Effector memory CD8-positive, alpha-beta T cell (primary cell): ENCODE measurements at regions not wholly inside any gene's neighbourhood (a gene's known extent, or its start where the extent isn't known, plus 50 kb on each side); places are given as distances from the start of the nearest gene placed in this dataset.

Source experiments
- ATAC-seq: fragments of 150-1000 bp; cut with Tn5 transposase; replicated peaks from 2 replicates; pipeline ENCODE4 v1.10.0; 2021; ENCODE audit warnings: mild to moderate bottlenecking, moderate library complexity
- DNase-seq, 3 experiments: peaks; one replicate each; pipeline ENCODE4 v3.0.0; 2021
- H3K27ac Mint-ChIP-seq, 2 donors: one replicate each; pipeline ENCODE4 v1.8.0; 2022; ENCODE audit warnings: mild to moderate bottlenecking in 2 of 2, mixed read lengths in 2 of 2, moderate library complexity in 2 of 2
- H3K27me3 Mint-ChIP-seq, 2 donors: one replicate each; pipeline ENCODE4 v1.8.0; 2022; ENCODE audit warnings: mixed read lengths in 2 of 2
- H3K36me3 Mint-ChIP-seq: one replicate; pipeline ENCODE4 v1.8.0; 2022; ENCODE audit warnings: mild to moderate bottlenecking, moderate library complexity, mixed read lengths; ENCODE audit not compliant: insufficient read depth
- H3K4me1 Mint-ChIP-seq, 2 donors: one replicate each; pipeline ENCODE4 v1.8.0; 2022; ENCODE audit warnings: low read depth in 2 of 2, mixed read lengths in 2 of 2
- H3K4me3 Mint-ChIP-seq, 2 donors: one replicate each; pipeline ENCODE4 v1.8.0; 2022; ENCODE audit warnings: mild to moderate bottlenecking in 2 of 2, mixed read lengths in 2 of 2, moderate library complexity in 2 of 2
- H3K9me3 Mint-ChIP-seq, 2 donors: one replicate each; pipeline ENCODE4 v1.8.0; 2022; ENCODE audit warnings: mixed read lengths in 2 of 2

- DNase-seq = no peak
- Mint-ChIP-seq H3K9me3 (peaks cover 0 to 7% of the 10 kb centered on the region in 2 donors), H3K4me3 (no peak overlapping the region), H3K27me3 (no peaks in the 10 kb centered on the region), H3K4me1 (no peaks in the 10 kb centered on the region), H3K27ac (no peak overlapping the region), H3K36me3 (no peaks in the 10 kb centered on the region)
- no peak for ATAC-seq
These were observed 385.9 kb upstream of the TLE4 start for GRCh38 chr9:79185866-79186265.

- Mint-ChIP-seq H3K9me3 (peaks cover 0 to 7% of the 10 kb centered on the region in 2 donors), H3K27ac (no peak overlapping the region), H3K4me1 (no peaks in the 10 kb centered on the region), H3K27me3 (no peaks in the 10 kb centered on the region), H3K36me3 (no peaks in the 10 kb centered on the region), H3K4me3 (no peak overlapping the region)
- DNase-seq (no peak), ATAC-seq (no peak)
These were observed 382.2 kb upstream of the TLE4 start for GRCh38 chr9:79189511-79189924.

- Mint-ChIP-seq H3K4me1 (no peaks in the 10 kb centered on the region), H3K27ac (no peak overlapping the region), H3K27me3 (no peaks in the 10 kb centered on the region), H3K36me3 (no peaks in the 10 kb centered on the region), H3K9me3 (no peaks in the 10 kb centered on the region), H3K4me3 (no peak overlapping the region)
- DNase-seq = no peak
- no peak for ATAC-seq
These were observed 378.8 kb upstream of the TLE4 start for GRCh38 chr9:79193001-79193400.

- Mint-ChIP-seq H3K9me3 (no peaks in the 10 kb centered on the region), H3K4me1 (no peaks in the 10 kb centered on the region), H3K27ac (no peak overlapping the region), H3K4me3 (no peak overlapping the region), H3K36me3 (no peaks in the 10 kb centered on the region), H3K27me3 (no peaks in the 10 kb centered on the region)
- DNase-seq (no peak), ATAC-seq (no peak)
These were observed 378.1 kb upstream of the TLE4 start for GRCh38 chr9:79193501-79194223.

GRCh38 chr9:79195879-79196278 lies 375.9 kb upstream of the TLE4 start:
- ATAC-seq (no peak), DNase-seq (no peak)
- Mint-ChIP-seq H3K9me3 (no peaks in the 10 kb centered on the region), H3K4me3 (no peak overlapping the region), H3K27ac (no peak overlapping the region), H3K4me1 (no peaks in the 10 kb centered on the region), H3K36me3 (no peaks in the 10 kb centered on the region), H3K27me3 (no peaks in the 10 kb centered on the region)

GRCh38 chr9:79196606-79197005 lies 375.2 kb upstream of the TLE4 start:
- DNase-seq (no peak), ATAC-seq (no peak)
- H3K9me3 Mint-ChIP-seq = no peaks in the 10 kb centered on the region
- H3K4me1 Mint-ChIP-seq = no peaks in the 10 kb centered on the region
- H3K27ac Mint-ChIP-seq = no peak overlapping the region
- H3K4me3 Mint-ChIP-seq = no peak overlapping the region
- H3K27me3 Mint-ChIP-seq = no peaks in the 10 kb centered on the region
- H3K36me3 Mint-ChIP-seq = no peaks in the 10 kb centered on the region

- Mint-ChIP-seq H3K27ac (no peak overlapping the region), H3K4me3 (no peak overlapping the region), H3K4me1 (no peaks in the 10 kb centered on the region), H3K27me3 (no peaks in the 10 kb centered on the region), H3K9me3 (no peaks in the 10 kb centered on the region), H3K36me3 (no peaks in the 10 kb centered on the region)
- DNase-seq = no peak
- no peak for ATAC-seq
These were observed 371.4 kb upstream of the TLE4 start for GRCh38 chr9:79200336-79200735.

GRCh38 chr9:79201636-79202035 lies 370.1 kb upstream of the TLE4 start:
- H3K27me3 Mint-ChIP-seq = no peaks in the 10 kb centered on the region
- ATAC-seq (no peak), DNase-seq (no peak)
- H3K36me3 Mint-ChIP-seq = no peaks in the 10 kb centered on the region
- H3K9me3 Mint-ChIP-seq = no peaks in the 10 kb centered on the region
- no peaks in the 10 kb centered on the region for H3K4me1 Mint-ChIP-seq
- H3K4me3 Mint-ChIP-seq = no peak overlapping the region
- no peak overlapping the region for H3K27ac Mint-ChIP-seq

GRCh38 chr9:79208791-79209396 lies 362.9 kb upstream of the TLE4 start:
- Mint-ChIP-seq H3K4me1 (no peaks in the 10 kb centered on the region), H3K9me3 (no peaks in the 10 kb centered on the region), H3K4me3 (no peak overlapping the region), H3K27me3 (peaks cover 0 to 8% of the 10 kb centered on the region in 2 donors), H3K36me3 (no peaks in the 10 kb centered on the region), H3K27ac (no peak overlapping the region)
- DNase-seq (no peak), ATAC-seq (no peak)

- H3K27ac Mint-ChIP-seq = no peak overlapping the region
- H3K27me3 Mint-ChIP-seq = peaks cover 0 to 8% of the 10 kb centered on the region in 2 donors
- DNase-seq = no peak
- no peak for ATAC-seq
- H3K4me3 Mint-ChIP-seq = no peak overlapping the region
- H3K9me3 Mint-ChIP-seq = no peaks in the 10 kb centered on the region
- H3K4me1 Mint-ChIP-seq = no peaks in the 10 kb centered on the region
- H3K36me3 Mint-ChIP-seq = no peaks in the 10 kb centered on the region
These were observed 361.1 kb upstream of the TLE4 start for GRCh38 chr9:79210541-79211243.

- no peaks in the 10 kb centered on the region for H3K9me3 Mint-ChIP-seq
- DNase-seq (no peak), ATAC-seq (no peak)
These were observed 358.2 kb upstream of the TLE4 start for GRCh38 chr9:79213417-79214125.

GRCh38 chr9:79215821-79216220 lies 355.9 kb upstream of the TLE4 start:
- H3K9me3 Mint-ChIP-seq = peaks cover 0 to 1% of the 10 kb centered on the region in 2 donors
- H3K36me3 Mint-ChIP-seq = no peaks in the 10 kb centered on the region
- no peak overlapping the region for H3K27ac Mint-ChIP-seq
- no peak for DNase-seq
- H3K4me3 Mint-ChIP-seq = no peak overlapping the region
- ATAC-seq = no peak
- H3K4me1 Mint-ChIP-seq = no peaks in the 10 kb centered on the region
- H3K27me3 Mint-ChIP-seq = peaks cover 0 to 8% of the 10 kb centered on the region in 2 donors

More at GRCh38 chr9:79213417-79214125, 358.2 kb upstream of the TLE4 start:
- H3K27me3 Mint-ChIP-seq = peaks cover 0 to 8% of the 10 kb centered on the region in 2 donors
- H3K36me3 Mint-ChIP-seq = no peaks in the 10 kb centered on the region
- no peak overlapping the region for H3K27ac Mint-ChIP-seq
- H3K4me3 Mint-ChIP-seq = no peak overlapping the region
- no peaks in the 10 kb centered on the region for H3K4me1 Mint-ChIP-seq

GRCh38 chr9:79220251-79220650 lies 351.5 kb upstream of the TLE4 start:
- Mint-ChIP-seq H3K27ac (no peak overlapping the region), H3K4me1 (no peaks in the 10 kb centered on the region), H3K4me3 (no peak overlapping the region), H3K9me3 (peaks cover 0 to 1% of the 10 kb centered on the region in 2 donors), H3K27me3 (no peaks in the 10 kb centered on the region), H3K36me3 (no peaks in the 10 kb centered on the region)
- ATAC-seq (no peak), DNase-seq (no peak)
